Glutamatergic neuron (in vitro differentiated cells): ENCODE measurements at regions not wholly inside any gene's neighbourhood (a gene's known extent, or its start where the extent isn't known, plus 50 kb on each side); places are given as distances from the start of the nearest gene placed in this dataset.

ENCODE experiments used
- DNase-seq: peaks from one replicate; pipeline ENCODE4 v3.0.0; 2022
- H3K27ac Mint-ChIP-seq: one replicate; pipeline ENCODE4 v1.8.0; 2020; ENCODE audit warnings: mild to moderate bottlenecking, mixed read lengths, inconsistent platforms; ENCODE audit not compliant: unreplicated experiment
- H3K27me3 Mint-ChIP-seq: one replicate; pipeline ENCODE4 v1.8.0; 2020; ENCODE audit warnings: mild to moderate bottlenecking, moderate library complexity, mixed read lengths, inconsistent platforms; ENCODE audit not compliant: unreplicated experiment
- H3K36me3 Mint-ChIP-seq: one replicate; pipeline ENCODE4 v1.8.0; 2020; ENCODE audit warnings: mild to moderate bottlenecking, mixed read lengths, inconsistent platforms; ENCODE audit not compliant: unreplicated experiment
- H3K4me1 Mint-ChIP-seq: one replicate; pipeline ENCODE4 v1.8.0; 2020; ENCODE audit warnings: mild to moderate bottlenecking, low read depth, mixed read lengths, inconsistent platforms; ENCODE audit not compliant: unreplicated experiment
- H3K4me3 Mint-ChIP-seq: one replicate; pipeline ENCODE4 v1.8.0; 2020; ENCODE audit warnings: mild to moderate bottlenecking, mixed read lengths, inconsistent platforms; ENCODE audit not compliant: unreplicated experiment
- H3K9me3 Mint-ChIP-seq: one replicate; pipeline ENCODE4 v1.8.0; 2020; ENCODE audit warnings: mild to moderate bottlenecking, moderate library complexity, mixed read lengths, inconsistent platforms; ENCODE audit not compliant: unreplicated experiment
- CTCF ChIP-seq: fragments of 200-600 bp; sonication (generic); IDR thresholded peaks from one replicate; pipeline ENCODE4 v1.5.0; 2021; ENCODE audit not compliant: partially characterized antibody, unreplicated experiment

DNA sequence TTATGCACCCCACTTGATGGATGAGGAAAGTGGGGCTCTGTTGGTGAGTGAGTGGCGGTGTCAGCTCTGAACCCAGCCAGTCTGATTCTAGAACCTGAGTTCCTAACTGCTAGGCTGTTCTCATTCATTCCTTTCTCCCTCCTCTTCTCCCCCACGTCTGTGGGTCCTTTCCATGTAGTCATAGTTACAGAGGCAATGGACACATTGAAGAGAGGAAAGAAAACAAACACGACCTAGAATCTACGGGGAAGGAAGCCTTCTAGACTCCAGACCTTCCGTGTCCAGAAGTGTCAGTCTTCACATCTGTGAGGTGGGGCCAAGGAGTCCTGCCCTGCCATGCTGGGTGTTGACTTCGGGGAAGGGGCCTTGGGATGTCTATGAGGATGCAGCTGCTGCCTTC is 115.8 kb upstream of the WNT4 start:
- peaks cover 7% of the 10 kb centered on the region for H3K27me3 Mint-ChIP-seq
- H3K4me3 Mint-ChIP-seq: no peak overlapping the region
- peaks cover 6% of the 10 kb centered on the region for H3K9me3 Mint-ChIP-seq
- TF ChIP-seq CTCF: no peak
- peaks cover 9% of the 10 kb centered on the region for H3K4me1 Mint-ChIP-seq
- no peaks in the 10 kb centered on the region for H3K36me3 Mint-ChIP-seq
- DNase-seq: no peak
- no peak overlapping the region for H3K27ac Mint-ChIP-seq

- H3K27ac Mint-ChIP-seq: no peak overlapping the region
- H3K4me1 Mint-ChIP-seq: peaks cover 1% of the 10 kb centered on the region
- DNase-seq: no peak
- peaks cover 11% of the 10 kb centered on the region for H3K27me3 Mint-ChIP-seq
- H3K4me3 Mint-ChIP-seq: no peak overlapping the region
- peaks cover 7% of the 10 kb centered on the region for H3K9me3 Mint-ChIP-seq
- H3K36me3 Mint-ChIP-seq: no peaks in the 10 kb centered on the region
- TF ChIP-seq CTCF: no peak
Observed at GRCh38 chr1:22259551-22260282, 116.8 kb upstream of the WNT4 start.

- Mint-ChIP-seq H3K27me3 (peaks cover 11% of the 10 kb centered on the region), H3K27ac (peak overlapping the region; percentile 16), H3K4me1 (peaks cover 1% of the 10 kb centered on the region), H3K9me3 (peaks cover 7% of the 10 kb centered on the region), H3K4me3 (no peak overlapping the region), H3K36me3 (no peaks in the 10 kb centered on the region)
- no peak for TF ChIP-seq CTCF
- no peak for DNase-seq
Observed at GRCh38 chr1:22260860-22261432, 118.0 kb upstream of the WNT4 start.

DNA sequence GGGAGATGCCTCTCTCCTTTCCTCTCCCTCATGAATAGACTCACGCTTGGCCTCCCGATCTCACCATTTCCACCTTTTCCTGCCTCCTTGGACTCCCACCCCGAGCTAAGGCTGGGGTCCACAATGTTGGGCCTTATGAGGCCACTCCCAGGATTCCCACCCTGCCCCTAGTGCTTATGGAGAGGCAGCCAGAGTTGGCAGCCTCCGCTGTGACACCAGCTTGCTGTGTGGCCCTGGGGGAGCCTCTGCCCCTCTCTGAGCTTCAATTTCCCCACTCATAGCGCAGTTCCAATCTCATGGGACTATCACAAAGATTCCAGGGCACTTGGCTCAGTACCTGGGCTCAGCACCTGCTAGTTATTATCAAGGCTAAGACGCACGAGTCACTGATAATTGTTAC is 118.7 kb upstream of the WNT4 start:
- Mint-ChIP-seq H3K4me1 (peaks cover 1% of the 10 kb centered on the region), H3K27ac (no peak overlapping the region)
- TF ChIP-seq CTCF: no peak

GRCh38 chr1:22262583-22262982 is 119.7 kb upstream of the WNT4 start:
- Mint-ChIP-seq H3K9me3 (peaks cover 7% of the 10 kb centered on the region), H3K36me3 (no peaks in the 10 kb centered on the region), H3K27me3 (peaks cover 11% of the 10 kb centered on the region), H3K4me3 (no peak overlapping the region), H3K27ac (no peak overlapping the region), H3K4me1 (peaks cover 1% of the 10 kb centered on the region)
- DNase-seq: no peak
- TF ChIP-seq CTCF: no peak

More for the DNA sequence above, 118.7 kb upstream of the WNT4 start:
- Mint-ChIP-seq H3K36me3 (no peaks in the 10 kb centered on the region), H3K27me3 (peaks cover 11% of the 10 kb centered on the region), H3K9me3 (peaks cover 7% of the 10 kb centered on the region), H3K4me3 (no peak overlapping the region)
- no peak for DNase-seq
